GM18498 (cell line): ENCODE measurements at regions not wholly inside any gene's neighbourhood (a gene's known extent, or its start where the extent isn't known, plus 50 kb on each side); places are given as distances from the start of the nearest gene placed in this dataset.
A peak's percentile ranks its signal among the peaks of the same experiment; 100 is the strongest.
"Not testable (repeated sequence)": the region's sequence is repeated elsewhere in the genome, so short reads cannot be mapped to it uniquely, and the experiment has no call there.

ENCODE experiments used
- ATAC-seq: cut with Tn5 transposase; IDR thresholded peaks from one replicate; pipeline ENCODE4 v1.9.1; 2021; ENCODE audit warnings: mild to moderate bottlenecking, moderate library complexity; ENCODE audit not compliant: unreplicated experiment

- ATAC-seq, result no peak
These were observed 130.0 kb upstream of the NR2F2 start for GRCh38 chr15:96200357-96200967.

- no peak for ATAC-seq
These were observed 128.8 kb upstream of the NR2F2 start for GRCh38 chr15:96201696-96202095.

GRCh38 chr15:96205588-96205987 is 124.9 kb upstream of the NR2F2 start:
- ATAC-seq, result not testable (repeated sequence)

GRCh38 chr15:96207377-96208006 is 123.0 kb upstream of the NR2F2 start:
- ATAC-seq, result no peak

GRCh38 chr15:96209285-96209735 is 121.2 kb upstream of the NR2F2 start:
- ATAC-seq, result no peak

- ATAC-seq, result no peak
These were observed 117.5 kb upstream of the NR2F2 start for GRCh38 chr15:96213045-96213444.

GRCh38 chr15:96213896-96214295 is 116.6 kb upstream of the NR2F2 start:
- ATAC-seq, result no peak

- ATAC-seq, result not testable (repeated sequence)
These were observed 114.0 kb upstream of the NR2F2 start for GRCh38 chr15:96216481-96216880.

GRCh38 chr15:96217983-96218382 is 112.5 kb upstream of the NR2F2 start:
- peak; percentile 41 for ATAC-seq

- ATAC-seq, result no peak
These were observed 111.7 kb upstream of the NR2F2 start for GRCh38 chr15:96218623-96219455.

- no peak for ATAC-seq
These were observed 110.8 kb upstream of the NR2F2 start for GRCh38 chr15:96219681-96220080.

GRCh38 chr15:96220657-96221056 is 109.8 kb upstream of the NR2F2 start:
- ATAC-seq, result no peak

- no peak for ATAC-seq
These were observed 107.5 kb upstream of the NR2F2 start for GRCh38 chr15:96222981-96223380.

- no peak for ATAC-seq
These were observed 106.6 kb upstream of the NR2F2 start for GRCh38 chr15:96223939-96224338.

GRCh38 chr15:96225642-96226259 is 104.7 kb upstream of the NR2F2 start:
- ATAC-seq, result no peak

- no peak for ATAC-seq
These were observed 99.8 kb upstream of the NR2F2 start for GRCh38 chr15:96230526-96231181.

GRCh38 chr15:96232335-96232734 is 98.2 kb upstream of the NR2F2 start:
- ATAC-seq, result no peak

GRCh38 chr15:96234109-96234892 is 96.2 kb upstream of the NR2F2 start:
- ATAC-seq, result peak; percentile 70

GRCh38 chr15:96237002-96237401 is 93.5 kb upstream of the NR2F2 start:
- no peak for ATAC-seq

GRCh38 chr15:96242761-96243160 is 87.7 kb upstream of the NR2F2 start:
- no peak for ATAC-seq
